Naive thymus-derived CD4-positive, alpha-beta T cell (primary cell): ENCODE measurements at regions not wholly inside any gene's neighbourhood (a gene's known extent, or its start where the extent isn't known, plus 50 kb on each side); places are given as distances from the start of the nearest gene placed in this dataset.
"Not testable (repeated sequence)": the region's sequence is repeated elsewhere in the genome, so short reads cannot be mapped to it uniquely, and the experiment has no call there.

Experiments used
- ATAC-seq: fragments of 150-1000 bp; cut with Tn5 transposase; 2 replicates; pipeline ENCODE4 v1.10.0; 2021; ENCODE audit warnings: mild to moderate bottlenecking, moderate library complexity
- CTCF ChIA-PET: fragments of 350-600 bp; sonication (Branson Sonifier 250); formaldehyde crosslinking; loops from one replicate; lab custom pipeline; 2021; ENCODE audit warnings: antibody characterized with exemption; lab: Charles Lee
- POLR2A ChIA-PET: fragments of 350-600 bp; sonication (Branson Sonifier 250); formaldehyde crosslinking; loops from one replicate; lab custom pipeline; 2021; ENCODE audit warnings: antibody characterized with exemption, inconsistent platforms; lab: Charles Lee
- DNase-seq, 9 donors: peaks; one replicate each; pipeline versions ENCODE4 v3.0.0 to v3.0.0-alpha.2; 2020 to 2022; ENCODE audit warnings: mixed read lengths in 1 of 9
- H3K27ac ChIP-seq: one replicate; pipeline ENCODE4 v1.7.0; 2013; ENCODE audit warnings: mild to moderate bottlenecking, low read depth, low read length, moderate library complexity
- H3K27me3 ChIP-seq, 2 donors: one replicate each; pipeline ENCODE4 v1.7.0; 2013; ENCODE audit warnings: low read length in 2 of 2, mild to moderate bottlenecking in 2 of 2, moderate library complexity in 2 of 2; ENCODE audit not compliant: control insufficient read depth in 2 of 2, insufficient read depth in 2 of 2
- H3K36me3 ChIP-seq, 3 experiments: 1 replicate in 2 of 3; 2 replicates in 1 of 3; pipeline ENCODE4 v1.7.0; 2013; ENCODE audit warnings: low read length in 3 of 3, mild to moderate bottlenecking in 3 of 3, moderate library complexity in 1 of 3; ENCODE audit not compliant: insufficient read depth in 3 of 3, control insufficient read depth in 2 of 3
- H3K4me1 ChIP-seq, 2 donors: one replicate each; pipeline ENCODE4 v1.7.0; 2013; ENCODE audit warnings: low read length in 2 of 2, mild to moderate bottlenecking in 2 of 2, moderate library complexity in 1 of 2; ENCODE audit not compliant: control insufficient read depth in 2 of 2, insufficient read depth in 2 of 2
- H3K4me3 ChIP-seq: 2 replicates; pipeline ENCODE4 v1.7.0; 2013; ENCODE audit warnings: mild to moderate bottlenecking, low read length
- H3K9me3 ChIP-seq, 3 experiments: 1 replicate in 2 of 3; 2 replicates in 1 of 3; pipeline ENCODE4 v1.7.0; 2013; ENCODE audit warnings: low read length in 3 of 3; ENCODE audit not compliant: control insufficient read depth in 2 of 3
- H3K27ac Mint-ChIP-seq, 9 donors: one replicate each; pipeline ENCODE4 v1.8.0; 2020 to 2022; ENCODE audit warnings: mixed read lengths in 9 of 9, mild to moderate bottlenecking in 8 of 9, moderate library complexity in 5 of 9, inconsistent platforms in 2 of 9
- H3K27me3 Mint-ChIP-seq, 5 donors: one replicate each; pipeline ENCODE4 v1.8.0; 2021 to 2022; ENCODE audit warnings: mixed read lengths in 5 of 5, mild to moderate bottlenecking in 1 of 5
- H3K36me3 Mint-ChIP-seq, 5 donors: one replicate each; pipeline ENCODE4 v1.8.0; 2020 to 2022; ENCODE audit warnings: mixed read lengths in 5 of 5, mild to moderate bottlenecking in 3 of 5, inconsistent platforms in 1 of 5
- H3K4me1 Mint-ChIP-seq, 7 donors: one replicate each; pipeline ENCODE4 v1.8.0; 2020 to 2022; ENCODE audit warnings: mixed read lengths in 7 of 7, mild to moderate bottlenecking in 3 of 7, inconsistent platforms in 1 of 7
- H3K4me3 Mint-ChIP-seq, 10 donors: one replicate each; pipeline ENCODE4 v1.8.0; 2020 to 2022; ENCODE audit warnings: mild to moderate bottlenecking in 10 of 10, mixed read lengths in 10 of 10, moderate library complexity in 6 of 10, inconsistent platforms in 2 of 10
- H3K9me3 Mint-ChIP-seq, 11 donors: one replicate each; pipeline ENCODE4 v1.8.0; 2020 to 2022; ENCODE audit warnings: mixed read lengths in 11 of 11, mild to moderate bottlenecking in 4 of 11, inconsistent platforms in 1 of 11, moderate library complexity in 1 of 11
- intact Hi-C, 2 donors: fragments of 100-400 bp; cut with micrococcal nuclease; formaldehyde crosslinking; loops; one replicate each; pipeline ENCODE4 v1.15.1; 2023

- H3K9me3 Mint-ChIP-seq, result peaks cover 0 to 16% (median 3%) of the 10 kb centered on the region in 11 donors
- no peaks in the 10 kb centered on the region for H3K4me1 Mint-ChIP-seq
- ATAC-seq, result no peak
- H3K9me3 ChIP-seq, result no peaks in the 10 kb centered on the region
- H3K27ac Mint-ChIP-seq, result no peak overlapping the region
- ChIA-PET CTCF (no interaction called here), POLR2A (no interaction called here)
- H3K4me1 ChIP-seq, result no peaks in the 10 kb centered on the region
- H3K36me3 ChIP-seq, result no peaks in the 10 kb centered on the region
- H3K4me3 ChIP-seq, result no peak overlapping the region
- intact Hi-C loops, result no loop called here
- H3K27ac ChIP-seq, result no peak overlapping the region
- no peak overlapping the region for H3K4me3 Mint-ChIP-seq
- peaks cover 0 to 12% (median 10%) of the 10 kb centered on the region in 5 donors for H3K27me3 Mint-ChIP-seq
- H3K27me3 ChIP-seq, result no peaks in the 10 kb centered on the region
- H3K36me3 Mint-ChIP-seq, result peaks cover 0 to 3% (median 0%) of the 10 kb centered on the region in 5 donors
- DNase-seq, result no peak
Observed at GRCh38 chr19:30830875-30831274, 458.7 kb downstream of the ZNF536 start.

- H3K4me3 ChIP-seq, H3K4me3 Mint-ChIP-seq, DNase-seq, ATAC-seq, POLR2A ChIA-PET, H3K36me3 ChIP-seq, H3K9me3 ChIP-seq, intact Hi-C loops, H3K27ac ChIP-seq, H3K4me1 Mint-ChIP-seq, H3K36me3 Mint-ChIP-seq, CTCF ChIA-PET, H3K4me1 ChIP-seq, H3K27me3 ChIP-seq, H3K27ac Mint-ChIP-seq: not testable (repeated sequence)
- H3K9me3 Mint-ChIP-seq, result peaks cover 3 to 23% (median 6%) of the 10 kb centered on the region in 11 donors
- H3K27me3 Mint-ChIP-seq, result peaks cover 0 to 17% (median 7%) of the 10 kb centered on the region in 5 donors
Observed at GRCh38 chr19:30825505-30825904, 453.3 kb downstream of the ZNF536 start.

- H3K36me3 ChIP-seq, result no peaks in the 10 kb centered on the region
- H3K27me3 ChIP-seq, result no peaks in the 10 kb centered on the region
- Mint-ChIP-seq H3K27ac (no peak overlapping the region), H3K4me3 (no peak overlapping the region), H3K9me3 (peaks cover 3 to 23% (median 6%) of the 10 kb centered on the region in 11 donors), H3K36me3 (peaks cover 0 to 4% (median 0%) of the 10 kb centered on the region in 5 donors), H3K4me1 (no peaks in the 10 kb centered on the region), H3K27me3 (peaks cover 0 to 21% (median 6%) of the 10 kb centered on the region in 5 donors)
- intact Hi-C loops, result no loop called here
- no peaks in the 10 kb centered on the region for H3K4me1 ChIP-seq
- H3K27ac ChIP-seq, result no peak overlapping the region
- no peak overlapping the region for H3K4me3 ChIP-seq
- CTCF ChIA-PET, result no interaction called here
- H3K9me3 ChIP-seq, result no peaks in the 10 kb centered on the region
- ATAC-seq, result no peak
- POLR2A ChIA-PET, result no interaction called here
- DNase-seq, result no peak
Observed at GRCh38 chr19:30824809-30825208, 452.6 kb downstream of the ZNF536 start.

GRCh38 chr19:30817965-30818567, 445.9 kb downstream of the ZNF536 start:
- intact Hi-C loops, result no loop called here
- ATAC-seq, result no peak
- no peak overlapping the region for H3K27ac ChIP-seq

GRCh38 chr19:30817197-30817596, 445.0 kb downstream of the ZNF536 start:
- Histone ChIP-seq H3K4me3 (no peak overlapping the region), H3K4me1 (no peaks in the 10 kb centered on the region), H3K9me3 (no peaks in the 10 kb centered on the region), H3K27me3 (no peaks in the 10 kb centered on the region), H3K27ac (no peak overlapping the region), H3K36me3 (no peaks in the 10 kb centered on the region)
- Mint-ChIP-seq H3K36me3 (peaks cover 0 to 4% (median 0%) of the 10 kb centered on the region in 5 donors), H3K27ac (no peak overlapping the region), H3K27me3 (peaks cover 0 to 47% (median 22%) of the 10 kb centered on the region in 5 donors), H3K4me3 (no peak overlapping the region), H3K4me1 (no peaks in the 10 kb centered on the region), H3K9me3 (peaks cover 0 to 12% (median 4%) of the 10 kb centered on the region in 11 donors)
- DNase-seq, result no peak
- ChIA-PET CTCF (no interaction called here), POLR2A (no interaction called here)
- intact Hi-C loops, result no loop called here
- no peak for ATAC-seq

More at GRCh38 chr19:30817965-30818567, 445.9 kb downstream of the ZNF536 start:
- no peaks in the 10 kb centered on the region for H3K27me3 ChIP-seq
- H3K4me1 Mint-ChIP-seq, result no peaks in the 10 kb centered on the region
- ChIA-PET CTCF (no interaction called here), POLR2A (no interaction called here)
- no peaks in the 10 kb centered on the region for H3K9me3 ChIP-seq
- peaks cover 0 to 43% (median 22%) of the 10 kb centered on the region in 5 donors for H3K27me3 Mint-ChIP-seq
- H3K36me3 ChIP-seq, result no peaks in the 10 kb centered on the region
- no peak for DNase-seq
- H3K36me3 Mint-ChIP-seq, result peaks cover 0 to 4% (median 0%) of the 10 kb centered on the region in 5 donors
- no peak overlapping the region for H3K4me3 Mint-ChIP-seq
- no peak overlapping the region for H3K27ac Mint-ChIP-seq
- no peak overlapping the region for H3K4me3 ChIP-seq
- peaks cover 0 to 12% (median 4%) of the 10 kb centered on the region in 11 donors for H3K9me3 Mint-ChIP-seq
- no peaks in the 10 kb centered on the region for H3K4me1 ChIP-seq

- Histone ChIP-seq H3K27ac (no peak overlapping the region), H3K4me1 (no peaks in the 10 kb centered on the region), H3K4me3 (no peak overlapping the region), H3K36me3 (no peaks in the 10 kb centered on the region), H3K9me3 (no peaks in the 10 kb centered on the region), H3K27me3 (no peaks in the 10 kb centered on the region)
- peaks cover 0 to 8% (median 4%) of the 10 kb centered on the region in 11 donors for H3K9me3 Mint-ChIP-seq
- ChIA-PET CTCF (no interaction called here), POLR2A (no interaction called here)
- peaks cover 0 to 4% (median 0%) of the 10 kb centered on the region in 5 donors for H3K36me3 Mint-ChIP-seq
- intact Hi-C loops, result no loop called here
- no peak for DNase-seq
- ATAC-seq, result no peak
- H3K4me3 Mint-ChIP-seq, result no peak overlapping the region
- H3K27ac Mint-ChIP-seq, result no peak overlapping the region
- no peaks in the 10 kb centered on the region for H3K4me1 Mint-ChIP-seq
- peaks cover 0 to 47% (median 21%) of the 10 kb centered on the region in 5 donors for H3K27me3 Mint-ChIP-seq
Observed at GRCh38 chr19:30815889-30816580, 443.9 kb downstream of the ZNF536 start.
